ENCODE measurements at regions not wholly inside any gene's neighbourhood (a gene's known extent, or its start where the extent isn't known, plus 50 kb on each side); places are given as distances from the start of the nearest gene placed in this dataset.

GRCh38 chr2:215712219-215712868 is 276.5 kb upstream of the FN1 start:
- no peak for DNase-seq

GRCh38 chr2:215711471-215712034 is 275.7 kb upstream of the FN1 start:
- DNase-seq, result no peak

GRCh38 chr2:215707608-215708007 is 271.7 kb upstream of the FN1 start:
- no peak for DNase-seq

GRCh38 chr2:215705771-215706361 is 270.0 kb upstream of the FN1 start:
- DNase-seq, result no peak

GRCh38 chr2:215705281-215705680 is 269.4 kb upstream of the FN1 start:
- DNase-seq, result no peak

- no peak for DNase-seq
Measured at GRCh38 chr2:215702116-215702902, 266.4 kb upstream of the FN1 start.

- DNase-seq, result no peak
Measured at GRCh38 chr2:215699700-215700538, 264.1 kb upstream of the FN1 start.

- no peak for DNase-seq
Measured at GRCh38 chr2:215699018-215699417, 263.1 kb upstream of the FN1 start.

GRCh38 chr2:215698566-215698965 is 262.7 kb upstream of the FN1 start:
- DNase-seq, result no peak

- no peak for DNase-seq
Measured at GRCh38 chr2:215697496-215697895, 261.6 kb upstream of the FN1 start.

- DNase-seq, result no peak
Measured at GRCh38 chr2:215697003-215697402, 261.1 kb upstream of the FN1 start.

GRCh38 chr2:215695861-215696260 is 260.0 kb upstream of the FN1 start:
- no peak for DNase-seq

- no peak for DNase-seq
Measured at GRCh38 chr2:215693999-215694580, 258.2 kb upstream of the FN1 start.

- DNase-seq, result no peak
Measured at GRCh38 chr2:215693193-215693998, 257.5 kb upstream of the FN1 start.

GRCh38 chr2:215692387-215693079 is 256.7 kb upstream of the FN1 start:
- DNase-seq, result no peak

- no peak for DNase-seq
Measured at GRCh38 chr2:215691346-215691745, 255.5 kb upstream of the FN1 start.

GRCh38 chr2:215687149-215688031 is 251.5 kb upstream of the FN1 start:
- no peak for DNase-seq

GRCh38 chr2:215685238-215685990 is 249.5 kb upstream of the FN1 start:
- no peak for DNase-seq
